Upper lobe of right lung (tissue), 1 donor: ENCODE measurements at regions not wholly inside any gene's neighbourhood (a gene's known extent, or its start where the extent isn't known, plus 50 kb on each side); places are given as distances from the start of the nearest gene placed in this dataset.

ENCODE experiments used
- ATAC-seq: fragments of 200-7000 bp; cut with Tn5 transposase; one replicate; pipeline ENCODE4 v1.9.1; 2020; ENCODE audit warnings: mild to moderate bottlenecking, moderate library complexity
- DNase-seq: peaks from one replicate; pipeline ENCODE4 v3.0.0-alpha.2; 2020
- H3K27ac ChIP-seq: fragments of 200-600 bp; one replicate; pipeline ENCODE4 v1.8.0; 2022
- H3K27me3 ChIP-seq: fragments of 200-600 bp; one replicate; pipeline ENCODE4 v1.8.0; 2022; ENCODE audit warnings: mild to moderate bottlenecking
- H3K36me3 ChIP-seq: fragments of 200-600 bp; one replicate; pipeline ENCODE4 v1.8.0; 2022
- H3K4me1 ChIP-seq: fragments of 200-600 bp; one replicate; pipeline ENCODE4 v1.8.0; 2022
- H3K4me3 ChIP-seq: fragments of 200-600 bp; one replicate; pipeline ENCODE4 v1.8.0; 2022; ENCODE audit warnings: mild to moderate bottlenecking
- H3K9me3 ChIP-seq: fragments of 200-600 bp; one replicate; pipeline ENCODE4 v1.8.0; 2022
- intact Hi-C: fragments of 100-400 bp; cut with DNase I; formaldehyde crosslinking; loops from one replicate; pipeline ENCODE4 v1.11.0; 2022
- TF ChIP-seq, protein P1 (sequence below): fragments of 200-600 bp; IDR thresholded peaks from one replicate; pipeline ENCODE4 v1.8.0; 2022; ENCODE audit warnings: antibody characterized with exemption
- donor health status: DM: no; HTN: yes; CAD: no; lungs with severe emphysema.

DNA sequence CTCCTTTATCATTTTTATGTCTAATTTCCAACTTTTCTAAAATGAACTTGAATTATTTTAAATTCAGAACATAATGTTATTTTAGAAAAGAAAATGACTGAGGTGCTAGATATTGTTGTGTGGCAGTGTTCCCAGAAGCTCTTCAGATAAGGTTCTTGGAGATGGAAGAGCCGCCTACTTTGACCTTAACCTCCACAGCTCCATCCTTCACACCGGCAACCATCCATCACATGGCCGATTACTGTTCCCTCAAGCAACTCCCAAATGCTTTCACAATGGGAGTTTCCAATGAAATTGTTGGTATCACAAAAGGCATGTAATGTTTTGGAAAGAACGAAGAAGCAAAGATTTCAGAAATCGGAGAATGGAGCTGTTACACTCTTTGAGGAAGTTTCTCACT, 193.9 kb upstream of the SALL3 start:
- TF ChIP-seq, protein P1, sequence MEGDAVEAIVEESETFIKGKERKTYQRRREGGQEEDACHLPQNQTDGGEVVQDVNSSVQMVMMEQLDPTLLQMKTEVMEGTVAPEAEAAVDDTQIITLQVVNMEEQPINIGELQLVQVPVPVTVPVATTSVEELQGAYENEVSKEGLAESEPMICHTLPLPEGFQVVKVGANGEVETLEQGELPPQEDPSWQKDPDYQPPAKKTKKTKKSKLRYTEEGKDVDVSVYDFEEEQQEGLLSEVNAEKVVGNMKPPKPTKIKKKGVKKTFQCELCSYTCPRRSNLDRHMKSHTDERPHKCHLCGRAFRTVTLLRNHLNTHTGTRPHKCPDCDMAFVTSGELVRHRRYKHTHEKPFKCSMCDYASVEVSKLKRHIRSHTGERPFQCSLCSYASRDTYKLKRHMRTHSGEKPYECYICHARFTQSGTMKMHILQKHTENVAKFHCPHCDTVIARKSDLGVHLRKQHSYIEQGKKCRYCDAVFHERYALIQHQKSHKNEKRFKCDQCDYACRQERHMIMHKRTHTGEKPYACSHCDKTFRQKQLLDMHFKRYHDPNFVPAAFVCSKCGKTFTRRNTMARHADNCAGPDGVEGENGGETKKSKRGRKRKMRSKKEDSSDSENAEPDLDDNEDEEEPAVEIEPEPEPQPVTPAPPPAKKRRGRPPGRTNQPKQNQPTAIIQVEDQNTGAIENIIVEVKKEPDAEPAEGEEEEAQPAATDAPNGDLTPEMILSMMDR, result no peak
- intact Hi-C loops, result no loop called here
- Histone ChIP-seq H3K4me1 (no peaks in the 10 kb centered on the region), H3K27me3 (peaks cover 5% of the 10 kb centered on the region), H3K27ac (no peak overlapping the region), H3K9me3 (no peaks in the 10 kb centered on the region), H3K36me3 (no peaks in the 10 kb centered on the region), H3K4me3 (no peak overlapping the region)
- ATAC-seq (no peak), DNase-seq (no peak)

DNA sequence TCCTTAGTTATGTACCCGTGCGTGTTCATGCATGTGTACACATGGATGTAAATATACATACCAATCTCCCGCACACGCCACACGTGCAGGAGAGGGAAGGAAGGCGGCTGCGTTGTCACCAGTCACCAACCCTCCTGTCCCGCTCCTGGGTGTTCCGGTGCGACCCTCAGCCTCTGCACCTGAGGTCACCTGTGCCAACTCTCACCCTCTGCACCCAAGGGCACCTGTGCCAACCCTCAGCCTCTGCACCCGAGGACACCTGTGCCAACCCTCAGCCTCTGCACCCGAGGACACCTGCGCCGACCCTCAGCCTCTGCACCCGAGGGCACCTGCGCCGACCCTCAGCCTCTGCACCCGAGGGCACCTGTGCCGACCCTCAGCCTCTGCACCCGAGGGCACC, 192.8 kb upstream of the SALL3 start:
- no peak for DNase-seq
- H3K27me3 ChIP-seq, result peaks cover 9% of the 10 kb centered on the region

DNA sequence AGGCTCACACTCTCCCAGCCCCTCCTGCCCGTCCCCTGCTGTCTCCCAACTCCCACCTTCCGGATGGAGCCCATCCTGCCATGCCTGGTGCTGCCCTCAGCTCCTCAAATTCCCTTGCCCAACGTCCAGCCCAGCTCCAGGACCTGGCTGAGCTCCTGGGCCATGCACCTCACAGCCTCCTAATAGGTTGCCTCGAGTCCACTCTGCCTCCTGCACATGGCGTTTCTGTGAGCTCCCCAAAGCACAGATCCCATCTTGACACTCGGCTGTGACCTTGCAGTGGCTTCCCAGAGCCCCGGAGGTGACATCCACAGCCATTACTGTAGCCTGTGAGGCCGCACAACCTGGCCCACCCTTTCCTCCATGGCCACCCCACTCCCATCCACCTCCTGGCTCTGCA, 191.9 kb upstream of the SALL3 start:
- TF ChIP-seq, protein P1, result no peak
- Histone ChIP-seq H3K4me1 (no peaks in the 10 kb centered on the region), H3K9me3 (no peaks in the 10 kb centered on the region), H3K4me3 (no peak overlapping the region), H3K27me3 (peaks cover 9% of the 10 kb centered on the region), H3K27ac (no peak overlapping the region), H3K36me3 (no peaks in the 10 kb centered on the region)
- no peak for ATAC-seq
- intact Hi-C loops, result no loop called here
- DNase-seq, result peak; percentile 44

More for the DNA sequence above, 192.8 kb upstream of the SALL3 start:
- Histone ChIP-seq H3K27ac (no peak overlapping the region), H3K9me3 (no peaks in the 10 kb centered on the region), H3K4me1 (no peaks in the 10 kb centered on the region), H3K4me3 (no peak overlapping the region), H3K36me3 (no peaks in the 10 kb centered on the region)
- TF ChIP-seq, protein P1, result no peak
- intact Hi-C loops, result no loop called here
- ATAC-seq, result no peak

- intact Hi-C loops, result no loop called here
- H3K4me3 ChIP-seq, result no peak overlapping the region
- peaks cover 9% of the 10 kb centered on the region for H3K27me3 ChIP-seq
- H3K9me3 ChIP-seq, result no peaks in the 10 kb centered on the region
- ATAC-seq, result no peak
- H3K27ac ChIP-seq, result no peak overlapping the region
- TF ChIP-seq, protein P1, result no peak
- peak; percentile 62 for DNase-seq
- no peaks in the 10 kb centered on the region for H3K36me3 ChIP-seq
- H3K4me1 ChIP-seq, result no peaks in the 10 kb centered on the region
These were observed 191.5 kb upstream of the SALL3 start for GRCh38 chr18:78788161-78788560.

GRCh38 chr18:78789850-78790249, 189.8 kb upstream of the SALL3 start:
- Histone ChIP-seq H3K4me3 (no peak overlapping the region), H3K4me1 (no peaks in the 10 kb centered on the region), H3K27me3 (peaks cover 9% of the 10 kb centered on the region), H3K36me3 (no peaks in the 10 kb centered on the region), H3K27ac (no peak overlapping the region), H3K9me3 (no peaks in the 10 kb centered on the region)
- TF ChIP-seq, protein P1, result no peak
- DNase-seq (peak; percentile 43), ATAC-seq (no peak)
- intact Hi-C loops, result no loop called here

DNA sequence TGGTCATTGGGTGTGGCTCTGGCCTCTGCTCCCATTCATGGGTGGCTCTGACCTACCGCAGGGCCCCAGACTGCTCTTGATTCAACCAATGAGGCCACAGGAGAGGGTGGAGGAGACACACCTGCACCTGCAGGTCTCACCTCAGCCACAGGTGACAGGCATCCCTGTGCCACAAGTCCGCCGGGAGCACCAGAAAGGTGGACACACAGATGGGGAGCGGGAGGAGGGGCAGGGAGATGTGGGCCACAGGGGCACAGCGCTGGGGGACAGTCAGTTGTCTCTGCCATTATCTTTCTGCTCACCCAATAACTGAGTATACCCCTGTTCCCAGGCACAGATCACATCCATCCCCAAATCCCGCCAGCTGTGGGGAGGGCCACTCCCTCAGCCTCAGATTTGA, 189.1 kb upstream of the SALL3 start:
- Histone ChIP-seq H3K4me1 (no peaks in the 10 kb centered on the region), H3K4me3 (no peak overlapping the region), H3K27me3 (peaks cover 9% of the 10 kb centered on the region), H3K9me3 (no peaks in the 10 kb centered on the region), H3K36me3 (no peaks in the 10 kb centered on the region), H3K27ac (no peak overlapping the region)
- intact Hi-C loops, result no loop called here
- TF ChIP-seq, protein P1, result no peak
- ATAC-seq (no peak), DNase-seq (no peak)
